HEK293 (cell line): ENCODE measurements at regions not wholly inside any gene's neighbourhood (a gene's known extent, or its start where the extent isn't known, plus 50 kb on each side); places are given as distances from the start of the nearest gene placed in this dataset.

Experiments
- CTCF ChIA-PET: fragments of 350-600 bp; formaldehyde crosslinking; extraction: SDS; loops from one replicate; lab custom pipeline; 2021; ENCODE audit warnings: antibody characterized with exemption; lab: Yijun Ruan, JAX
- POLR2A ChIA-PET: fragments of 300-600 bp; formaldehyde crosslinking; extraction: SDS; loops from one replicate; lab custom pipeline; 2020; ENCODE audit warnings: antibody characterized with exemption, inconsistent platforms; lab: Yijun Ruan, JAX
- H3K27ac ChIP-seq: fragments of 200-500 bp; sonication (Bioruptor generic); 2 replicates; pipeline ENCODE4 v1.5.1; 2014; ENCODE audit warnings: low read depth, low read length, control low read depth, inconsistent platforms; ENCODE audit errors: extremely low read depth
- H3K36me3 ChIP-seq, 2 experiments: fragments of 200-500 bp in 1 of 2; sonication (Bioruptor generic) in 1 of 2; 1 replicate in 1 of 2; 2 replicates in 1 of 2; pipeline ENCODE4 v1.5.1; 2014 to 2017; ENCODE audit warnings: inconsistent platforms in 2 of 2, low read length in 2 of 2; ENCODE audit not compliant: control insufficient read depth in 2 of 2, insufficient read depth in 1 of 2
- H3K4me1 ChIP-seq: fragments of 200-500 bp; sonication (Bioruptor generic); 2 replicates; pipeline ENCODE4 v1.5.1; 2014; ENCODE audit warnings: mild to moderate bottlenecking, low read length, inconsistent platforms; ENCODE audit not compliant: control insufficient read depth, insufficient read depth
- H3K4me3 ChIP-seq: 2 replicates; pipeline ENCODE4 v1.5.1; 2011; ENCODE audit warnings: low read depth, mild to moderate bottlenecking, control low read depth, low read length, moderate library complexity
- H3K9me3 ChIP-seq: fragments of 200-500 bp; sonication (Bioruptor generic); 2 replicates; pipeline ENCODE4 v1.5.1; 2014; ENCODE audit warnings: low read depth, low read length, inconsistent platforms; ENCODE audit not compliant: control insufficient read depth, insufficient read depth
- ATF2 ChIP-seq: fragments of 450-650 bp; formaldehyde crosslinking; IDR thresholded peaks from 2 replicates; pipeline ENCODE4 v1.5.1; 2016; ENCODE audit warnings: missing biosample characterization, missing genetic modification characterization, low read depth
- HOXA7 ChIP-seq: sonication (generic); formaldehyde crosslinking; IDR thresholded peaks from 2 replicates; pipeline ENCODE4 v1.8.1; 2022; ENCODE audit warnings: missing genetic modification reagents, borderline replicate concordance
- KLF10 ChIP-seq: fragments of 450-650 bp; IDR thresholded peaks from 2 replicates; pipeline ENCODE4 v1.5.1; 2018; ENCODE audit warnings: missing biosample characterization, mild to moderate bottlenecking, missing genetic modification characterization
- KLF16 ChIP-seq: fragments of 450-650 bp; formaldehyde crosslinking; IDR thresholded peaks from 2 replicates; pipeline ENCODE4 v1.5.1; 2017; ENCODE audit warnings: missing biosample characterization, missing genetic modification characterization
- PBX3 ChIP-seq: sonication (generic); formaldehyde crosslinking; IDR thresholded peaks from 2 replicates; pipeline ENCODE4 v1.8.1; 2022; ENCODE audit warnings: mild to moderate bottlenecking, moderate library complexity, missing genetic modification reagents
- PRDM4 ChIP-seq: fragments of 450-650 bp; formaldehyde crosslinking; IDR thresholded peaks from 2 replicates; pipeline ENCODE4 v1.5.1; 2017; ENCODE audit warnings: missing biosample characterization, missing genetic modification characterization
- ZBTB10 ChIP-seq: fragments of 450-650 bp; formaldehyde crosslinking; IDR thresholded peaks from 2 replicates; pipeline ENCODE4 v1.5.1; 2016; ENCODE audit warnings: missing biosample characterization, missing genetic modification characterization
- ZBTB11 ChIP-seq: fragments of 450-650 bp; formaldehyde crosslinking; conservative IDR thresholded peaks from 2 replicates; pipeline ENCODE4 v1.5.1; 2016; ENCODE audit warnings: low read depth, missing biosample characterization, missing genetic modification characterization
- ZBTB21 ChIP-seq: fragments of 450-650 bp; formaldehyde crosslinking; IDR thresholded peaks from 2 replicates; pipeline ENCODE4 v1.5.1; 2017; ENCODE audit warnings: missing biosample characterization, missing genetic modification characterization
- ZEB2 ChIP-seq: fragments of 450-650 bp; formaldehyde crosslinking; IDR thresholded peaks from 2 replicates; pipeline ENCODE4 v1.5.1; 2016; ENCODE audit warnings: missing biosample characterization, missing genetic modification characterization
- ZIC2 ChIP-seq: fragments of 450-650 bp; formaldehyde crosslinking; IDR thresholded peaks from 2 replicates; pipeline ENCODE4 v1.5.1; 2016; ENCODE audit warnings: missing biosample characterization, missing genetic modification characterization
- ZNF10 ChIP-seq: fragments of 450-650 bp; formaldehyde crosslinking; IDR thresholded peaks from 2 replicates; pipeline ENCODE4 v1.5.1; 2017; ENCODE audit warnings: missing biosample characterization, missing genetic modification characterization
- ZNF155 ChIP-seq: fragments of 450-650 bp; formaldehyde crosslinking; IDR thresholded peaks from 2 replicates; pipeline ENCODE4 v1.5.1; 2016; ENCODE audit warnings: missing biosample characterization, missing genetic modification characterization
- ZNF335 ChIP-seq: fragments of 450-650 bp; formaldehyde crosslinking; conservative IDR thresholded peaks from 2 replicates; pipeline ENCODE4 v1.5.1; 2016; ENCODE audit warnings: missing biosample characterization, missing genetic modification characterization
- ZNF433 ChIP-seq: fragments of 450-650 bp; formaldehyde crosslinking; IDR thresholded peaks from 2 replicates; pipeline ENCODE4 v1.5.1; 2016; ENCODE audit warnings: missing biosample characterization, missing genetic modification characterization, low read depth
- ZNF561 ChIP-seq: fragments of 450-650 bp; IDR thresholded peaks from 2 replicates; pipeline ENCODE4 v1.5.1; 2018; ENCODE audit warnings: missing biosample characterization, missing genetic modification characterization, borderline replicate concordance
- ZNF610 ChIP-seq: fragments of 450-650 bp; formaldehyde crosslinking; IDR thresholded peaks from 2 replicates; pipeline ENCODE4 v1.5.1; 2016; ENCODE audit warnings: missing biosample characterization, missing genetic modification characterization, borderline replicate concordance
- ZNF626 ChIP-seq: fragments of 450-650 bp; sonication (Bioruptor Pico); formaldehyde crosslinking; IDR thresholded peaks from 2 replicates; pipeline ENCODE4 v1.5.1; 2018; ENCODE audit warnings: missing biosample characterization, missing genetic modification characterization, inconsistent platforms
- ZNF660 ChIP-seq: fragments of 450-650 bp; IDR thresholded peaks from 2 replicates; pipeline ENCODE4 v1.5.1; 2018; ENCODE audit warnings: missing biosample characterization, mild to moderate bottlenecking, missing genetic modification characterization
- ZSCAN16 ChIP-seq: fragments of 450-650 bp; formaldehyde crosslinking; IDR thresholded peaks from 2 replicates; pipeline ENCODE4 v1.5.1; 2016; ENCODE audit warnings: missing biosample characterization, missing genetic modification characterization
- ZSCAN18 ChIP-seq: fragments of 450-650 bp; formaldehyde crosslinking; IDR thresholded peaks from 2 replicates; pipeline ENCODE4 v1.5.1; 2016; ENCODE audit warnings: missing biosample characterization, missing genetic modification characterization

GRCh38 chr2:41724465-41724864, 323.4 kb upstream of the PKDCC start:
- CTCF ChIA-PET = no interaction called here
- POLR2A ChIA-PET = no interaction called here
- no peaks in the 10 kb centered on the region; the same call in 1 of the 2 replicates for H3K4me1 ChIP-seq
- H3K9me3 ChIP-seq = no peaks in the 10 kb centered on the region
- no peak overlapping the region for H3K27ac ChIP-seq
- H3K4me3 ChIP-seq = no peak overlapping the region
- TF ChIP-seq ZNF10 (tag by site-specific recombination) (no peak), ZNF561 (tag by site-specific recombination) (no peak), HOXA7 (no peak), ZNF155 (no peak), ZIC2 (tag by site-specific recombination) (no peak), ZNF335 (tag by site-specific recombination) (no peak), KLF10 (tag by site-specific recombination) (no peak), PBX3 (no peak), ZEB2 (tag by site-specific recombination) (no peak), ZNF433 (tag by site-specific recombination) (no peak), ZSCAN16 (tag by site-specific recombination) (no peak), ZBTB21 (tag by site-specific recombination) (no peak), ZSCAN18 (no peak)
- no peaks in the 10 kb centered on the region for H3K36me3 ChIP-seq

GRCh38 chr2:41725901-41726300, 321.9 kb upstream of the PKDCC start:
- TF ChIP-seq ATF2 (tag by site-specific recombination) (no peak), KLF16 (tag by site-specific recombination) (no peak), ZBTB11 (tag by site-specific recombination) (no peak), PRDM4 (tag by site-specific recombination) (no peak), ZNF610 (tag by site-specific recombination) (no peak), ZBTB10 (tag by site-specific recombination) (no peak), ZNF626 (tag by site-specific recombination) (no peak), ZNF660 (tag by site-specific recombination) (no peak)
- Histone ChIP-seq H3K36me3 (no peaks in the 10 kb centered on the region), H3K9me3 (no peaks in the 10 kb centered on the region), H3K4me1 (no peaks in the 10 kb centered on the region; the same call in 1 of the 2 replicates), H3K27ac (no peak overlapping the region), H3K4me3 (no peak overlapping the region)
- ChIA-PET CTCF (no interaction called here), POLR2A (no interaction called here)
